ENCODE measurements at regions not wholly inside any gene's neighbourhood (a gene's known extent, or its start where the extent isn't known, plus 50 kb on each side); places are given as distances from the start of the nearest gene placed in this dataset.

DNA sequence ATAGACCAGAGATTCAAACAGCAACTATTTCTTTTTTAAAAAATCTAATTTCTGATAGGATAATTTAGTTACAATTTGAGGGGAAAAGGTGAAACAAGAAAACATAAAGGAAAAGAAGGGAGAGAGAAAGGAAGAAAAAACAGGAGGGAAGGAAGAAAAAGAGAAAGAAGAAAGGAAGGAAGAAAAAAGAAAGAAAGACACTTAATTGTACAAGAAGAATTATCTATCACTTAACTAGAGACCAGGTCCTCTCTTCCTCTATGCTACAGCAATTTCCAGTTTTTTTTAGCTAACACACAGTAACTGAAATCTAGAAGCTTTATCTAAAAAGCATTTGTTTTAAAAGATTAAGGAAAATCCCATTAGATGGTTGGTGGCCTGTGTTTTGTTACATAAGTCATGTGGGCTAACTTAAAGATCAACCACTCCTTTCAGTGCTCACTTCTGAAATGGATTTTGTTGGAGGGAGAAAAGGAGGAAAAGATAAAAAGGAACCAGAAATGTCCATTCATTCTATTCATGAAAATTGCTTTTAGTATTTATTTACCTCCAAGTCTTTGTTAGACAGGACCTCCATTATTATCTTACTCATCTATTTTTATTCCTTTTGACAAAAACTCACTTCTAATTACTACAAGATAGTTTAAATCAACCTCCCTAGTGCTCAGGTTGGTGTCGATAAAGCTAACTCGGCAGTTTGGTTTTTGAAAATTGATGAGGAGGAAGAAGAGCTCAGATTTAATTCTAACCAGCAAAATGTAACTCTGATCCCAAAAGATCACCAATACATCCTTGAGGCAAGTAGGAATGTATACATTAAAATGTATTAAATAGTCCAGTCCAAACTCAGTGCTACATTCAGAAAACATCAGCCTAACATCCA is 251.5 kb upstream of the FN1 start:
- no peak for DNase-seq (ENCODE audit: low spot score)

DNA sequence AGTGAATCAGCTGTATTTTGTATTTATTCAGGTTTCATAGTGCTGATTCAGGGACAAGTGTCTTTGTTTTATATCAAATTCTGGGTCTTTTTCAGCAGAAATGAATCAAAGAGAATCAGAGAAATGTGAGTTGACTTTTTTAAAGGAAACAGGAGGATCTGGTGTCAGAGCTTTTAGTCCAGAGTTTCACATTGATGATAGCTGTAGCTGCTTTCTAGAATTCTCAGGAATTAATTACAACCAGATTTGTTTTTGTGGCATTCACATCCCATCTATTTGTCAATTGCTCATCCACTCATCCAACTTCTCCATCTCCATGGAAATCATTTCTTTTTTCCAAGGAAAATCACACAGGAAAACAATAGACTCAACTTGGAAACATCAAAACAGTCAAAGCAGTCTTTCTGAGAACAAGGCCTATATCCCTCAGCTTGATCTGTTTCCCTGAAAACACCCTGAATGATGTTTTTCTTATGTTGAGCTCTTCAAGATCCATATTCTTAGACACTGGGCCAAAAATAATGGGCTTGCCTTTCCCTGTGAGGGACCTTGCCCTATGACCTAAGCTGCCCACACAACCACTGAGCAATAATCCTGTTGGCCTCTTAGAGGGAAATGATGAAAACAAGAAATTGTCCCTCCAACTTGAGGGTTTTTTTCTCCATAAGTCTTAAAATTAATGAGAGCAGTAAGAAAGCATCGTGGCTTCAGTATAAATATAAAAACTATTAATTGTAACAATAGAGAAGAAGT is 249.5 kb upstream of the FN1 start:
- no peak for DNase-seq (ENCODE audit: low spot score)

DNA sequence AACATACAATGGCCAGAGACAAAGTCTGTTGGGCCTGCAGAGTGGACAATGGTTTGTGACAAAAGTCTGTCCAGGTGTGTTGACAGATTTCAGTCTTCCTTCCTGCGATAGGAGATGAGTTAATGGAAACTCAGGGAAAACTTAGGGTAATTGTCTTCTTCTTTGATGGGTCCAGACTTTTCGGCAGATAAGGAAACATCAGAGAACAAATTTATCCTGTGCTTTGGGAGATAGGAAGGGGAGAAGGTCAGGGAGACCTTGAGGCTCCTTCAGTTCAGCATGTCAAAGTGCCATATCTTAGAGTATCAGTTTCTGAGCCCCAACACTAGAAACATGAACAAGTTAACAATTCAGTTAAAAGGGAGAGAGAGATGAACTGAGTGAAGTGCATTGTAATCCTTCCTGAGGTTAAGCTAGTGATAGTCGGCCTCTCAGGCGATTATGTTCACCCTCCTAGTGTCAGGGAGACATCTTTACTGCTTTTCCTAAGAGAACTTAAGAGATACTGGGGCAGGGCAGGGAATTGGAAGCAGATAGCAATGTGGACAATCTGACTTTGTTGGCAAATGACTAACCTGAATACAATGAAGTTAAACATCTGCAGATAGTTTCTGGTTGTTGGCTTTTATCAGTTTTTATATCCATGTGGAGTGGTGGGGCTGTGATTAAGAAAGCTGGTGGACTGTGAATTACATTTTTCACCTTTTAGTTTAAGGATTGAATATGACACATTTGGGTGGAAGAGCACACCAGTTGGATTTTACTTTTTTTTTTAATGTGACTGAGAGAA is 248.8 kb upstream of the FN1 start:
- no peak for DNase-seq (ENCODE audit: low spot score)

DNA sequence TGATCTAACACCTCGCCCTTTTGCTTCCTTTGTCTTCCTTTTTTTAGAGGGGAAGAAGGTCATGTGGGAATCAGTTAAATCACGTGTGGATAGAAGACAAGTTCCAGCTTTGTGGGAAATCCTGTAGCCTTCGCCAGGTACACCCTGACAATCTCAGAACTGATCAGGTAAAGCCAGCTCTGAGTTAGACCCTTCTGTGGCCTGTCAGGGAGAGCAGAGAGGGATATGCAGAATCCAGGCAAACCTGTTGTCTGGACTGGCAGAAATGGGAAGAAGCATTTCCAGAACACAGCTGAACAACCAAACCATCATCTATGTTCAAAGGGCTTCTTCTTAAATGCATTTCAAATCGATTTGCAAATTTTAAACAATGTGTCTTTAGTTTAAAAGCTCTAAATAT is 247.4 kb upstream of the FN1 start:
- no peak for DNase-seq (ENCODE audit: low spot score)

DNA sequence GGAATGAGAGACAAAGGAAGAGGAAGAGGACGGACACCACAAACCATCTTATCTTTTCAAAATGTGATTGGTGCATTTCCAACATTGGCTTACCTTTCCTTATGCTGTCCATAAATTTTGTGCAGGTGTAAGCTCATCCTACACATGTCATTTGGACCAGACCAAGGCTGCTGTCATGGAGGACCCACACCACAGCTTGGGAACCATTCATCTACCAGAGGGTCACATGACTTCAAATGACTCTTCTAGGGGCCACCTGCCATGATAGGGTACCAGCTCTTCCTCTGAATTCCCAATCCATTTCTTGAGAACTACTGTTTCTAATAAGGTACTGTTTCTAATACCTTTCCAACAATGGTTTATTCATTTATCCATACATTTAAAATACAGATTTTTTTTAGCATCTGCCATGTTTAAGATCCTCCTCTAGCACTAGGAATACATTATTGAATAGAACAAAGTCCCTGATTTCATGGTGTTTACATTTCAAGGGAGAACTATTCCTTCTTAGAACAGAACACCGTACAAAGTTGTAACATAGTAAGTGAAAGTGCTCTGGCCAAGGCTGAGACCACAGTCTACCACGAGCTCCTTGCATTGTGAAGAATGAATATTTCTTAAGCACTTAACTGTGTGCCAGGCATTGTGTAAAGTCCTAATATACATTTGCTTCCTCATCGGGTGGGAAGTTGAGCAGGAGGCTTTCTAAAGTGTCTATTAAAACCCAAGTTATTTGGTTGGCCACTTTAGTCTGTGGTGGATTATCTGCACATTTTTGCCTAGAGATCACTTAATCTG is 246.1 kb upstream of the FN1 start:
- no peak for DNase-seq (ENCODE audit: low spot score)

DNA sequence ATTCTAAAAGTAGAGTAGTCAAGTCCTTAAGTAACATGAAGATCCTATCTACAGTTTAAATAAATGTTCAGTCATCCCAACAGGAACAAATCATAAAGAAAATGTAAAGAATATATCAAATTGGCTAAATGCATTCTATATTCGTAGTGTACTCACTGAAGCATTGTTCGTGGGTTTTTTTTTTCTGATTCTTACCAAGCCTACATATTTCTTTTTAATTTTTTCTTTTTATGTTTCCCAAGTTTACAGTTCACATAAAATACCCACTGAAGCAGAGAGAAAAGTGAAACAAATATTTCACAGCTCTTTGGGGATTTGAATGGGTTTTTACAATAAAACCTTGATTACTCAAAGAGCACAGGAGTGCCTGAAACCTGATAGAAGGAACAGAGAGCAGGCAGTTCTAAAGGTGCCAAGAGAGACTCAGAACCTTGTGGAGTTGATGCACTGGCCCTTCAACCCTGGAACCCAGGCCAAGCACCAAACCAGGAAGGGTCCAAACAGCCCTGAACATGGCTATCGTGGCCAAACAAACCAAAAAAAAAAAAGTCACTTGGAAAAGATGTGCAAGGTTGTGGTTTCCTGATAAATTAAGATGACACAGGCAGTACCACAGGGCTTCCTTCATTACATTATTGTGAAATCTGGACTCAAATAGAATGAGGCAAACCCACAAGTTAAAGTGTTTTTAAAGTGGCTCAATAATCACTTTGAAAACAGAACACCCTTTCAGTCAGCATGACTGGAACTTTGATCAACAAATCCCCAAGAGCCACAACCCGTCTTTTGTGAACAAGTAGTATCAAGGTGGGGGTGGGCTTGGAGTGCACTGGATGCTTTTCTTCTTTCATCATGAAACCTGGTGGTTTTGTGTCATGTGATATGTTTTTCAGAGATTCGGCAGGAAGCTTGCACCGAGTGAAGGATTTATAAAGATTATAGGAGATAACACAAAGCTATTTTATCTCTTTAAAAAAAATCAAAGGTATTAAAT is 245.0 kb upstream of the FN1 start:
- no peak for DNase-seq (ENCODE audit: low spot score)

DNA sequence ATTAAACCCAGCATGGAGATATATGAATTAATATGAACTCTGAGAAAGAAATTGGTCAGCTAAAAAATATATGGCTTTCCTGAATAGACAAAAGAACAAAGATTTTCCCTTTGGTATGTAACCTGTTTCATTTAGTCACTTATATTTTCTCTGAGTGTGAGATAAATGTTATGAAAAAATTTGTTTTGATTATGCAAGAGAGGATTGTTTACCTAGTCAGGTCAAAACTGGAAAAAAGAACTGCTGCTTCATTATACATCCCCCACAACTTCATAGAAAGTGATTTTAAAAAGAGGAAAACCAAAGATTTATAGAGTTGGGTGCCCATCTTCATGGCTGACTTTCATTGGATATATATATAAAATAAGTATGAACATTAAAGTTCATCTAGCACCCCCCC is 242.2 kb upstream of the FN1 start:
- DNase-seq (ENCODE audit: low spot score): no peak

DNA sequence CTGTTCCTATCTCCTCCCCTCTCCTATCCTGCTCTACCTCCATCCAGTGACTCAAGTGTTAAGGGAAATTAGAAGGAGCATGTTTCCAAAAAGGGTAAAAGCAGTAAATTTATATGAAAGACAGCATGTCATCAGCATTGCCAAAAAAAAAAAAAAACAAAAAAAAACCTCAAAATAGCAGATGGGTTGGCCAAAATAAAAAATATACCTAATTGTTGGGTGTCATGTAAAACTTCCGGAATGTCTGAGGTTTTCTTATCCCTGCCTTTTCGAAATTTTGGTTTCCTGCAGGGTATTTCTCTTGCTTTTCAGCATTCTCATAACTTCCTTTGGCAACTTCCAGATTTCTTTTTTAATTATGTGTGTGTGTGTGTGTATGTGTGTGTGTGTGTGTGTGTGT is 241.6 kb upstream of the FN1 start:
- no peak for DNase-seq (ENCODE audit: low spot score)

DNA sequence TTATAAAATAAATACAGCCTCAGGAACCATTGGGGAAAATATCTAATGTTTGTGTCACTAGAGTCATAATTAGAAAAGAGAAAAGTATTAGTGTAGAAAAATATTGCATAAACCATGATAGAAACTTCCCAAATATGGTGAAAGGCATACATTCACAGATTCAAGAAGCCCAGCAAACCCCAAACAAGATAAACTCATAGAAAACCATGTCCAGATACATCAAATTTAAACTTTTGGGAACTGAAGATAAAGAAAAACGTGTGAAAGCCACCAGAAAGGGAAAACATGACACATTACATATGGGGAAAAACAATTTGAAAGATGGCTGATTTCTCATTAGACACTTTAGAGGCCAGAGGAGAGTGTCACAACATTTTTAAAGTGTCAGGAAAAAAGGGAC is 236.5 kb upstream of the FN1 start:
- no peak for DNase-seq (ENCODE audit: low spot score)

DNA sequence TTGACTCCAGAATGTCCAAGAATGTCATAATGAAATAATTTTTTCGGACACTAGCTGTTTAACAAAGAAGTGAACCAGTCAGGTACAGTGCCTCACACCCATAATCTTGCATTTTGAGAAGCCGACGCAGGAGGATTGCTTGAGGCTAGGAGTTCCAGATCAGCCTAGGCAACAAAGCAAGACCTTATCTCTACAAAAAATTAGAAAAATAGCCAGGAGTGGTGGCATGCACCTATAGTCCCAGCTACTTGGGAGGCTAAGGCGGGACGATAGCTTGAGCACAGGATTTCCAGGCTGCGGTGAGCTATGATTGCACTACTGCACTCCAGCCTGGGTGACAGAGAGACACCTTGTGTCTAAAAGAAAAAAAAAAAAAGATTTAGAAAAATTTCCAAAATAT is 235.8 kb upstream of the FN1 start:
- DNase-seq (ENCODE audit: low spot score): no peak

DNA sequence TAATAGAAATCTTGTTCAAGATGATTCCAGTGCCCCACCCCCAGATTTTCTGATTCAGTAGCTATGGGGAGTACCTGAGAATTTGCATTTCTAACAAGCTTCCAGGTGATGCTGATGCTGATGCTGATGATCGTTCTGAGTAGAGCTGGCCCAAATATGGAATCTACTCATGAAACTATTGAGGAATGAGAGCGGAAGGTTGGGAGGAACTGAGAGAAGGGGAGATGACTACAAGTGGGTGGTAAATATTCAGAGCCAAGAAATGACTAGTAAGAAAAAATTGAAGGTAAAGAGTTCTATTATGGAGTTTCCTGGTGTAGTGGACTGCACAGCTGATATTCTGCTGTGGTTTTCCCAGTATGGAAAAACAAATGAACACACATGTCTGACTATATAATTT is 235.4 kb upstream of the FN1 start:
- DNase-seq (ENCODE audit: low spot score): no peak

DNA sequence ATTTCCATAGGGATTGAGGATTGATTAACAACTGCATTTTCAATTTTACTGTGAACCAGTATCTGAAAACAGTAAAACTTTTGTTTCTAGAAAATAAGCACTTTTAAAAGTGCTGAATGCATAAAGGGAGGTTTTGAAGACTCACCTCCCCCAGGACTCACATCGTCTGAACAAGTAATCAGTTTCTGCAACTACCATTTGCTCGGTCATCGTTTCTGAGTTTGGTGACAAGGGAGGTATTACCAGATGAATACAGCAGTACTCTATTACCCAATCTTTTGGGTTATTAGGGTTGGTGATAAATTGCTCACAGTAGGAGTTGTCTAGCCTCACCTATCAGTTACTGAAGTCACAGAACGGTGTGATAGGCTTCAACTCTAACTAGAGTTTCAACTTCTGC is 234.5 kb upstream of the FN1 start:
- DNase-seq (ENCODE audit: low spot score): no peak

DNA sequence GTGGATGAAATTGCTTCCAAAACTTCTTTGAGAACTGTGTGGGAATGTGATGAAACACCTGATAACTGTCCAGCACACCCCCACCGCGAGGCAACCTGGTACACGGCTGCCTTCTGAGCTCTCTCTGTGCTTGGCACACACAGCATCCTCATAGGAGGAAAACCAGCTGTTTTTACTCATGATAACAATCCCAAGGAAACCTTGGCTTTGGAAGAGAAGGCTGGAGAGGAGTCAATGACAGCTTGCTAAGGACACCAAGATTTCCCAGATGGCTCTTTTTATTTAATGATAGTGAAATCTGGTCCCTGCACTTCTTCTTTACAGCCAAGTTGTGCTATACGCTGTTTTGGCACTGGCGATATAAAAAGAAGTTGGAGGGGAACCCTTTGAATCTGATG is 232.5 kb upstream of the FN1 start:
- no peak for DNase-seq (ENCODE audit: low spot score)

DNA sequence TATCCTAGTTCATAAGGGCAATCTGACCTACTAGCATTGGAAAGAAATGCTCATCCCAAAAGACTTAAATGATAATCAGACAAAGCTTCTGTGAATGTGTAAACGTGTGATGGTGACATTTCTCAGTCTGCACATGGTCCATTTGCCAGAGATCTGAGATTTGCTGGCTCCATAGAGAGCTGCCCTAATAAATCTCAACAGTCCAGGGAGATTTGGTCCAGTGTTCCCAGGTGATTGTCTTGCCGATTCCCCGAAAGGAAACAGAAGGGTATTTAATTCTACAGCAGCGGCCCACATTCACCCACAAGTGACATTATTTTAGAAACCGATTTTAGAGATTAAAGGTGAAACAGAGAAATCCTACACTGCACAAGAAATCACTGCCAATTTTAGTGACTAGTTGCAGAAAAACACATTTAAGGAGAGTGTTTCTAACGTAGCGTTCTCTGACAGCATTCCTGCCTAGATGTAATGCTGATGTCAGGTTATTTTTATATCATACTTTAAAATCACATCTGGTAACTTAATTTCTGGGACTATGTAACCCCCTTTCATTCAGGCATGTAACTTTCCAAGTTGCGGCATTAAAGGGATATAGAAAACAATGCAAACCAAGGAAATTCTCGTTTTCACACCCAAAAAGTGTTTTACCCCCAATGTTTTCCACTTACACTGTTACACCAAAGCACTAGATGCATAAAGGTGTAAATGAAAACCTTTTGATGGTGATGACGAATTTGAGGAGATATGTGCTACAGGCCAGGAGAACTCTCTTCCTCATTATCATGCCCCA is 231.9 kb upstream of the FN1 start:
- DNase-seq (ENCODE audit: low spot score): no peak

DNA sequence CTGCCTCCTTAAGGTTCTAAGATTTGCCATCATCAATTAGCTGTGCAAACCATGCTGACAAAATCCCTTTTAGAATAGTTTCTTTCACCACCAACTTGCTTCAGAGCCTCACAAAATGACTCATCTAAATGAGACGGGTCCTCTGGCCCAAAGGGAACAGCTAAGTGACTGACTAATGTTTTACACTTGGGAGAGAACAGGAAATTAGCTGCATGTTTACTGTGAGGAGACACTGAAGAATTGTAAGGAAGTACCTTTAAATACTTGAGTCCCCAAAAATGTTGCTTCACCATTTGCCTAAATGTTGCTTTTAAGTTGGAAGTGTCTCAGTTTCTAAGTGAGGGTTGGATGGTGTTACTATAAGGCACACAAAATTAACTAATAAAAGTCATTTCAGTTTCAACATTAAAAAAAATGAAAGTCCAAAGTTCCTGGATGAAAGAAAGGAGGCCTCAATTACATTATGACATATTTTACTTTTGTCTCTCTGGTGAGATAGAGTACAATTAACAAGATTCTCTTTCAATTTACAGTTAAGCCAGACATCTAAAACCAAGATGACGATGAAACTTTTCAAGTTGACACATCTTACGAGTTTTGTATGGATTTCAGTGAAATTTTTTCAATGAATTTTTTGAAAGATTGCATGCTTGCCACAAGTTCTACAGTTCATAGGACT is 229.1 kb upstream of the FN1 start:
- DNase-seq (ENCODE audit: low spot score): no peak

DNA sequence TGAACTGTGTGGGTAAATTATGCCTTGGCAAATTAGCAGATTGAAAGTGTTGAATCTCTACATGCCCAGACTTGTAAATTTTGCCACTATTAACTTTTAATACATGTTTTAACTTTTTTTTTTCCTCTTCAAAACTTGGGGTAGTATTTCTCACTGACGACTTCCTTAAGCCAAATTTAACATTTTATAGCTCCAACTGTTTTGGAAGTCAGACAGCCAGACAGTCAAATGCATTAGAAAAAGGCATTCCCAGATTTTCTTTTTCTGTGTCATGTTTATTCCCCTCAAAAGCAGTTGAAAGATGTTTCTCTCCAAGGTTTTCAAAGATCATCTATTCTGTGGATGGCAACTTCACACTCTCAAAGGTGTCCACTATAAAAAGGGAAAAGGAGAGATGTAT is 226.8 kb upstream of the FN1 start:
- no peak for DNase-seq (ENCODE audit: low spot score)

DNA sequence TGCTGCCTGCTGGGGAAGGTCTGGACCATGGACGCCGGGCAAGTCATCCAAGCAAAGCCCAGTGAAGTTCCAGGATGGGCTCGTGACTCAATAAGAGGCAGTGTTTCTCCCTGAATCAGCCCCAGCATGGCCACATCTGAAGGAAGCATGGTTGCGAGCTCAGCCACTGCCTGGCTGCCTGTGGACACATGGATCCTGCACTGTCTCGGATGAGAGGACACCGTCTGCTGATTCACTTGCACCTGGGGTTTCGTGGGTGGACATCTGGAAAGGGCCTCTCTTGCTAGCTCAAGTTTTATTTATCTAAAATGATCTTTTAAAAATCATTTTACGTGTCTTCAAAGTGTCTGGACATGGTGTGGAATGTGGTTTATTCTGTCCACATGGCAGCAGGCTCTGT is 224.8 kb upstream of the FN1 start:
- no peak for DNase-seq (ENCODE audit: low spot score)

DNA sequence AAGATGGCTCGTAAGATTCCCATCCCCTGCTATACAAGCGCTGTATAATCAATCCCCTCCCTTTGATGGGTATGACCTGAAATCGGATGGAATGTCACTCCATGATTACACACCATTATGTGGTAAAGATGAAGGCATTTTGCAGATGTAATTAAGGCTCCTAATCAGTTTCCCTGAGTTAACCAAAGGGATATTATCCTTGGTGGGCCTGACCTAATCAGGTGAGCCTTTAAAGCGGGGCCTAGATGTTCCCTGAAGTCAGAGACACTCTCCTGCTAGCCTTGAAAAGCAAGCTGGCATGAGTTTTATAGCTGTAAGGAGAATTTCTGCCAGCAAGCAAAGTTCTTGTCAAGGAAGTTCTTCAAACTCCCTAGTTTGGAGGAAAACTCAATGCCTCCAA is 223.8 kb upstream of the FN1 start:
- no peak for DNase-seq (ENCODE audit: low spot score)

DNA sequence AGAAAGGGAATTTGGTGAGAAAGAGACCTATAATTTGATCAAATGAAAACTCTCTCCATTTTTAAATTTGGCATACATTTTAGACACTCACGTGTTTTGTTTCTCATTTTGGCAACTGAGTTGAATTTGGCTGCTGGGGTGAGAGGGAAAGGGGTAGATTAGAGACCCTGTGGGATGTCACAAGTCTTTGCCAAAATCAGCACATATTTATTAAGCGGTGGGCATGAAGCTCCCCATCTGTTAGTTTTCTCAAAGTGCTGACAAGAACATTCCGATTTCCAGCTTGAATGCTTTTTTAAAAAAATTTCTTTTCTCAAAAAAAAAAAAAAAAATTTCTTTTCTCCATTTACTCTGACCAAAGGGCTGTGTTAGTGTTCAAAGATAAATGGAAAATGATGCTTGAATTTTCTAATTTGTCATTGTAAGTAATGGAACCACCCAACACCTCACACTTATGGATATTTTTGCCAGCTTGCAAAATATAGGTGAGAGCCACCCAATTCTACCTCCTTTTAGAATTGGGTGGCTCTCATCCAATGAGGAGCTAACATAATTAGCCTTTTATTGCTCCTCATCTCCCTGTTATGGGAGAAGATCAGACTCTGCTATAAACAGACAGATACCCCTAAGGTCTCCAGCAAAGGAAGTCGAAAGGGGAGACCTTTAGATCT is 222.9 kb upstream of the FN1 start:
- no peak for DNase-seq (ENCODE audit: low spot score)
